B cell (primary cell): ENCODE measurements at regions not wholly inside any gene's neighbourhood (a gene's known extent, or its start where the extent isn't known, plus 50 kb on each side); places are given as distances from the start of the nearest gene placed in this dataset.

Experiments
- EZH2 ChIP-seq: IDR thresholded peaks from 2 replicates; pipeline ENCODE4 v1.6.1; 2012; ENCODE audit warnings: borderline replicate concordance, low read depth, mild to moderate bottlenecking, moderate library complexity, low read length; ENCODE audit not compliant: insufficient read depth, poor library complexity, severe bottlenecking
- TF ChIP-seq, protein P1 (sequence below): fragments of 200-600 bp; IDR thresholded peaks from one replicate; pipeline ENCODE4 v1.8.0; 2022; ENCODE audit warnings: antibody characterized with exemption, mild to moderate bottlenecking

DNA sequence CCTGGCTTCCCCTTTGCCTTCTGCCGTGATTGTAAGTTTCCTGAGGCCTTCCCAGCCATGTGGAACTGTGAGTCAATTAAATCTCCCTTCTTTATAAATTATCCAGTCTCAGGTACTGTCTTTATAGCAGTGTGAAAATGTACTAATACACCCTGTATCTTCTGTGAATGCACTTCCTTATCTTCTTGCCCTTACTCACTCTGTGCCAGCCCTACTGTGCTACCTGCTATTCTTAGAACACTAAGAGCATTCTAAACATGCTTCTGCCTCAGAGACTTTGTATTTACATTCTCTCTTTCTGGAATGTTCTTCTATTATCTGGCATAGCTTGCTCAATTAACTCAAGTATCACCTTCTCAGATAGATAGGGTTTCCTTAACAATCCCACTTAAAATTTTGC lies 164.4 kb upstream of the EDIL3 start:
- TF ChIP-seq, protein P1, sequence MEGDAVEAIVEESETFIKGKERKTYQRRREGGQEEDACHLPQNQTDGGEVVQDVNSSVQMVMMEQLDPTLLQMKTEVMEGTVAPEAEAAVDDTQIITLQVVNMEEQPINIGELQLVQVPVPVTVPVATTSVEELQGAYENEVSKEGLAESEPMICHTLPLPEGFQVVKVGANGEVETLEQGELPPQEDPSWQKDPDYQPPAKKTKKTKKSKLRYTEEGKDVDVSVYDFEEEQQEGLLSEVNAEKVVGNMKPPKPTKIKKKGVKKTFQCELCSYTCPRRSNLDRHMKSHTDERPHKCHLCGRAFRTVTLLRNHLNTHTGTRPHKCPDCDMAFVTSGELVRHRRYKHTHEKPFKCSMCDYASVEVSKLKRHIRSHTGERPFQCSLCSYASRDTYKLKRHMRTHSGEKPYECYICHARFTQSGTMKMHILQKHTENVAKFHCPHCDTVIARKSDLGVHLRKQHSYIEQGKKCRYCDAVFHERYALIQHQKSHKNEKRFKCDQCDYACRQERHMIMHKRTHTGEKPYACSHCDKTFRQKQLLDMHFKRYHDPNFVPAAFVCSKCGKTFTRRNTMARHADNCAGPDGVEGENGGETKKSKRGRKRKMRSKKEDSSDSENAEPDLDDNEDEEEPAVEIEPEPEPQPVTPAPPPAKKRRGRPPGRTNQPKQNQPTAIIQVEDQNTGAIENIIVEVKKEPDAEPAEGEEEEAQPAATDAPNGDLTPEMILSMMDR: no peak
- TF ChIP-seq EZH2: no peak
